OCI-LY3 (cell line): ENCODE measurements at regions not wholly inside any gene's neighbourhood (a gene's known extent, or its start where the extent isn't known, plus 50 kb on each side); places are given as distances from the start of the nearest gene placed in this dataset.

ENCODE experiments used
- H2AFZ ChIP-seq: fragments of 200-600, 300-600 bp; shearing (Covaris generic); 2 replicates; pipeline ENCODE4 v1.6.0; 2014; ENCODE audit warnings: antibody characterized with exemption, low read depth, low read length
- H3K27ac ChIP-seq: fragments of 200-600, 300-600 bp; sonication (generic); 2 replicates; pipeline ENCODE4 v1.5.1; 2014; ENCODE audit warnings: mild to moderate bottlenecking, low read length, moderate library complexity, mixed read lengths
- H3K27me3 ChIP-seq: fragments of 200-600, 300-600 bp; sonication (generic); 2 replicates; pipeline ENCODE4 v1.6.1; 2014; ENCODE audit warnings: low read depth, low read length, mixed read lengths
- H3K36me3 ChIP-seq: fragments of 200-600, 300-600 bp; sonication (generic); replicated peaks from 2 replicates; pipeline ENCODE3; 2014; ENCODE audit warnings: low read depth, low read length, mixed read lengths
- H3K4me1 ChIP-seq: fragments of 300-600, 200-600 bp; sonication (generic); 2 replicates; pipeline ENCODE4 v1.6.1; 2014; ENCODE audit warnings: low read length, mixed read lengths
- H3K4me2 ChIP-seq: fragments of 200-600, 300-600 bp; sonication (generic); 2 replicates; pipeline ENCODE4 v1.6.1; 2014; ENCODE audit warnings: low read length, mixed read lengths
- H3K4me3 ChIP-seq: fragments of 300-600, 200-600 bp; sonication (generic); 2 replicates; pipeline ENCODE4 v1.5.1; 2014; ENCODE audit warnings: antibody characterized with exemption, mild to moderate bottlenecking, low read length, moderate library complexity
- H3K79me2 ChIP-seq: fragments of 300-600, 200-600 bp; shearing (Covaris generic); 2 replicates; pipeline ENCODE4 v1.6.1; 2014; ENCODE audit warnings: mild to moderate bottlenecking, low read length, mixed read lengths
- H3K9ac ChIP-seq: fragments of 300-600, 200-600 bp; shearing (Covaris generic); 2 replicates; pipeline ENCODE4 v1.6.0; 2014; ENCODE audit warnings: mild to moderate bottlenecking, low read length, moderate library complexity
- H3K9me3 ChIP-seq: fragments of 200-600, 300-600 bp; shearing (Covaris generic); 2 replicates; pipeline ENCODE4 v1.6.1; 2014; ENCODE audit warnings: low read length, mixed read lengths; ENCODE audit not compliant: insufficient read depth
- H4K20me1 ChIP-seq: fragments of 200-600, 300-600 bp; sonication (generic); 2 replicates; pipeline ENCODE4 v1.6.1; 2016; ENCODE audit warnings: low read length, mixed read lengths; ENCODE audit not compliant: insufficient read depth
- CTCF ChIP-seq: fragments of 200-600, 300-600 bp; sonication (generic); IDR thresholded peaks from 2 replicates; pipeline ENCODE4 v1.5.1; 2014; ENCODE audit warnings: antibody characterized with exemption, low read length, low read depth
- EZH2phosphoT487 ChIP-seq: fragments of 200-600 bp; shearing (Covaris generic); IDR thresholded peaks from 2 replicates; pipeline ENCODE4 v1.6.1; 2018; ENCODE audit warnings: antibody characterized with exemption, mixed run types, low read depth

- Histone ChIP-seq H2AFZ (no peak overlapping the region), H3K4me3 (no peak overlapping the region), H3K9ac (no peak overlapping the region), H3K4me1 (no peaks in the 10 kb centered on the region; the same call in 1 of the 2 replicates), H3K4me2 (no peak overlapping the region), H3K36me3 (peaks cover 2% of the 10 kb centered on the region), H4K20me1 (no peaks in the 10 kb centered on the region), H3K27me3 (no peaks in the 10 kb centered on the region), H3K79me2 (no peaks in the 10 kb centered on the region), H3K9me3 (no peaks in the 10 kb centered on the region), H3K27ac (no peak overlapping the region)
- TF ChIP-seq CTCF (no peak), EZH2phosphoT487 (no peak)
These were observed 1198.9 kb upstream of the PCDH7 start for GRCh38 chr4:29521281-29521680.

- H3K4me2 ChIP-seq, result no peak overlapping the region
- TF ChIP-seq CTCF, result no peak
- no peak for TF ChIP-seq EZH2phosphoT487
- no peak overlapping the region for H3K9ac ChIP-seq
- peaks cover 3% of the 10 kb centered on the region for H3K36me3 ChIP-seq
- H2AFZ ChIP-seq, result no peak overlapping the region
- no peaks in the 10 kb centered on the region for H3K79me2 ChIP-seq
- no peak overlapping the region for H3K4me3 ChIP-seq
- no peaks in the 10 kb centered on the region for H4K20me1 ChIP-seq
- no peak overlapping the region for H3K27ac ChIP-seq
- H3K4me1 ChIP-seq, result peaks cover 10% of the 10 kb centered on the region
- peaks cover 2% of the 10 kb centered on the region; the same call in 1 of the 2 replicates for H3K9me3 ChIP-seq
- H3K27me3 ChIP-seq, result no peaks in the 10 kb centered on the region
These were observed 1183.4 kb upstream of the PCDH7 start for GRCh38 chr4:29536745-29537144.

- H3K27ac ChIP-seq, result no peak overlapping the region
- H3K9me3 ChIP-seq, result peaks cover 8% of the 10 kb centered on the region; the same call in 1 of the 2 replicates
- no peak overlapping the region for H3K4me3 ChIP-seq
- H3K27me3 ChIP-seq, result no peaks in the 10 kb centered on the region
- no peak overlapping the region for H3K9ac ChIP-seq
- H3K36me3 ChIP-seq, result peaks cover 16% of the 10 kb centered on the region
- H3K4me2 ChIP-seq, result no peak overlapping the region
- H3K79me2 ChIP-seq, result no peaks in the 10 kb centered on the region
- TF ChIP-seq CTCF (no peak), EZH2phosphoT487 (no peak)
- H4K20me1 ChIP-seq, result no peaks in the 10 kb centered on the region
- no peak overlapping the region for H2AFZ ChIP-seq
- peaks cover 10% of the 10 kb centered on the region for H3K4me1 ChIP-seq
These were observed 1181.1 kb upstream of the PCDH7 start for GRCh38 chr4:29538889-29539646.

GRCh38 chr4:29540439-29541102 lies 1179.6 kb upstream of the PCDH7 start:
- no peak for TF ChIP-seq CTCF
- no peak for TF ChIP-seq EZH2phosphoT487
- no peak overlapping the region for H3K9ac ChIP-seq
- peaks cover 10% of the 10 kb centered on the region for H3K4me1 ChIP-seq
- peak overlapping the region; percentile 34 for H3K4me3 ChIP-seq
- no peaks in the 10 kb centered on the region for H4K20me1 ChIP-seq
- peak overlapping the region; percentile 39 for H3K4me2 ChIP-seq
- no peaks in the 10 kb centered on the region for H3K27me3 ChIP-seq
- H3K36me3 ChIP-seq, result peaks cover 16% of the 10 kb centered on the region
- peak overlapping the region; percentile 47; the same call in 1 of the 2 replicates for H2AFZ ChIP-seq
- peaks cover 8% of the 10 kb centered on the region; the same call in 1 of the 2 replicates for H3K9me3 ChIP-seq
- 0 out of 2 replicates have a peak overlapping the region, but pooled peaks have one; percentile 4 for H3K27ac ChIP-seq
- H3K79me2 ChIP-seq, result no peaks in the 10 kb centered on the region
